DND-41 (cell line): ENCODE measurements at regions not wholly inside any gene's neighbourhood (a gene's known extent, or its start where the extent isn't known, plus 50 kb on each side); places are given as distances from the start of the nearest gene placed in this dataset.

Source experiments
- ATAC-seq: fragments of 200-7000 bp; cut with Tn5 transposase; 3 replicates; pipeline ENCODE4 v1.9.1; 2021; ENCODE audit warnings: low read depth; ENCODE audit not compliant: insufficient read depth
- DNase-seq: peaks from one replicate; pipeline ENCODE4 v3.0.0-alpha.2; 2020
- H2AFZ ChIP-seq: 2 replicates; pipeline ENCODE4 v1.6.0; 2012; ENCODE audit warnings: low read depth, low read length
- H3K27ac ChIP-seq: 2 replicates; pipeline ENCODE4 v1.5.1; 2012; ENCODE audit warnings: low read length, inconsistent platforms
- H3K27me3 ChIP-seq: fragments of 200-600 bp; sonication (generic); 2 replicates; pipeline ENCODE4 v1.6.0; 2012; ENCODE audit warnings: low read length, mild to moderate bottlenecking, inconsistent platforms; ENCODE audit not compliant: insufficient read depth, poor library complexity
- H3K36me3 ChIP-seq: 2 replicates; pipeline ENCODE4 v1.5.1; 2012; ENCODE audit warnings: low read length, inconsistent platforms; ENCODE audit not compliant: insufficient read depth
- H3K4me1 ChIP-seq: 2 replicates; pipeline ENCODE4 v1.5.1; 2012; ENCODE audit warnings: mild to moderate bottlenecking, low read length; ENCODE audit not compliant: insufficient read depth
- H3K4me2 ChIP-seq: 2 replicates; pipeline ENCODE4 v1.6.0; 2012; ENCODE audit warnings: mild to moderate bottlenecking, moderate library complexity, low read length, inconsistent platforms; ENCODE audit not compliant: insufficient read depth
- H3K4me3 ChIP-seq, 2 experiments: fragments of 200-600 bp in 1 of 2; shearing (Covaris generic) in 1 of 2; 2 replicates each; pipeline ENCODE4 v1.5.1; 2012 to 2016; ENCODE audit warnings: inconsistent platforms in 2 of 2, low read length in 2 of 2, mild to moderate bottlenecking in 2 of 2, low read depth in 1 of 2, moderate library complexity in 1 of 2
- H3K79me2 ChIP-seq: 2 replicates; pipeline ENCODE4 v1.6.0; 2012; ENCODE audit warnings: low read length, inconsistent platforms; ENCODE audit not compliant: insufficient read depth
- H3K9ac ChIP-seq: 2 replicates; pipeline ENCODE4 v1.6.0; 2012; ENCODE audit warnings: low read depth, mild to moderate bottlenecking, inconsistent platforms, low read length, moderate library complexity
- H3K9me3 ChIP-seq: 2 replicates; pipeline ENCODE4 v1.5.1; 2012; ENCODE audit warnings: low read length, moderate library complexity, mild to moderate bottlenecking, inconsistent platforms; ENCODE audit not compliant: insufficient read depth, severe bottlenecking
- H4K20me1 ChIP-seq: 2 replicates; pipeline ENCODE4 v1.6.0; 2012; ENCODE audit warnings: low read length; ENCODE audit not compliant: insufficient read depth
- EZH2 ChIP-seq: IDR thresholded peaks from 3 replicates; pipeline ENCODE4 v1.6.1; 2012; ENCODE audit warnings: borderline replicate concordance, low read depth, mild to moderate bottlenecking, moderate library complexity, low read length, inconsistent platforms; ENCODE audit not compliant: severe bottlenecking
- TF ChIP-seq, protein P1 (sequence below): IDR thresholded peaks from 2 replicates; pipeline ENCODE4 v1.5.1; 2012; ENCODE audit warnings: borderline replicate concordance, low read length, moderate library complexity, mild to moderate bottlenecking; ENCODE audit not compliant: poor library complexity, severe bottlenecking; ENCODE audit errors: extremely low read depth

- no peak overlapping the region for H3K27ac ChIP-seq
These were observed 154.9 kb upstream of the ABCA1 start for GRCh38 chr9:105082843-105083242.

DNA sequence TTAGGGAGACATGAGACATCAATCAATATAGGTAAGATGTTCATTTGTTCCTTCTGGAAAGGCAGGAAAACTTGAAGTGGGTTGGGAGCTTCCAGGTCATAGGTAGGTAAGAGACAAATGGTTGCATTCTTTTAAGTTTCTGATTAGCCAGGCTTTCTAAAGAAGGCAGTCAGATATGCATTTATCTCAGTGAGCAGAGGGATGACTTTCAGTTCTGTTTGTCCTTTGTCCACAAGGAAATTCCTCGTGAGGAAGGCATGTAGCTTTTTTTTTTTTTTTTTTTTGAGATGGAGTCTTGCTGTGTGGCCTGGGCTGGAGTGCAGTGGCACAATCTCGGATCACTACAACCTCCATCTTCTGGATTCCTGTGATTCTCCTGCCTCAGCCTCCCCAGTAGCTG is 155.3 kb upstream of the ABCA1 start:
- DNase-seq (no peak), ATAC-seq (no peak)
- Histone ChIP-seq H3K27me3 (no peaks in the 10 kb centered on the region), H3K27ac (no peak overlapping the region), H3K4me3 (no peak overlapping the region), H4K20me1 (no peaks in the 10 kb centered on the region), H2AFZ (no peak overlapping the region), H3K36me3 (no peaks in the 10 kb centered on the region), H3K9me3 (no peaks in the 10 kb centered on the region), H3K4me2 (no peak overlapping the region), H3K79me2 (no peaks in the 10 kb centered on the region), H3K4me1 (no peaks in the 10 kb centered on the region), H3K9ac (no peak overlapping the region)
- no peak for TF ChIP-seq EZH2
- TF ChIP-seq, protein P1, sequence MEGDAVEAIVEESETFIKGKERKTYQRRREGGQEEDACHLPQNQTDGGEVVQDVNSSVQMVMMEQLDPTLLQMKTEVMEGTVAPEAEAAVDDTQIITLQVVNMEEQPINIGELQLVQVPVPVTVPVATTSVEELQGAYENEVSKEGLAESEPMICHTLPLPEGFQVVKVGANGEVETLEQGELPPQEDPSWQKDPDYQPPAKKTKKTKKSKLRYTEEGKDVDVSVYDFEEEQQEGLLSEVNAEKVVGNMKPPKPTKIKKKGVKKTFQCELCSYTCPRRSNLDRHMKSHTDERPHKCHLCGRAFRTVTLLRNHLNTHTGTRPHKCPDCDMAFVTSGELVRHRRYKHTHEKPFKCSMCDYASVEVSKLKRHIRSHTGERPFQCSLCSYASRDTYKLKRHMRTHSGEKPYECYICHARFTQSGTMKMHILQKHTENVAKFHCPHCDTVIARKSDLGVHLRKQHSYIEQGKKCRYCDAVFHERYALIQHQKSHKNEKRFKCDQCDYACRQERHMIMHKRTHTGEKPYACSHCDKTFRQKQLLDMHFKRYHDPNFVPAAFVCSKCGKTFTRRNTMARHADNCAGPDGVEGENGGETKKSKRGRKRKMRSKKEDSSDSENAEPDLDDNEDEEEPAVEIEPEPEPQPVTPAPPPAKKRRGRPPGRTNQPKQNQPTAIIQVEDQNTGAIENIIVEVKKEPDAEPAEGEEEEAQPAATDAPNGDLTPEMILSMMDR = no peak

More at GRCh38 chr9:105082843-105083242, 154.9 kb upstream of the ABCA1 start:
- H4K20me1 ChIP-seq = no peaks in the 10 kb centered on the region
- H3K9me3 ChIP-seq = no peaks in the 10 kb centered on the region
- H3K4me2 ChIP-seq = no peak overlapping the region
- H3K79me2 ChIP-seq = no peaks in the 10 kb centered on the region
- H3K27me3 ChIP-seq = no peaks in the 10 kb centered on the region
- H3K4me1 ChIP-seq = no peaks in the 10 kb centered on the region
- no peak for ATAC-seq
- H3K4me3 ChIP-seq = no peak overlapping the region
- TF ChIP-seq, protein P1 = no peak
- no peak for TF ChIP-seq EZH2
- no peak overlapping the region for H3K9ac ChIP-seq
- no peak for DNase-seq
- H2AFZ ChIP-seq = no peak overlapping the region
- no peaks in the 10 kb centered on the region for H3K36me3 ChIP-seq

- Histone ChIP-seq H3K4me3 (no peak overlapping the region), H3K4me2 (no peak overlapping the region), H3K9me3 (no peaks in the 10 kb centered on the region), H3K36me3 (no peaks in the 10 kb centered on the region), H3K79me2 (no peaks in the 10 kb centered on the region), H3K9ac (no peak overlapping the region), H4K20me1 (no peaks in the 10 kb centered on the region), H3K27me3 (no peaks in the 10 kb centered on the region), H3K4me1 (no peaks in the 10 kb centered on the region), H3K27ac (no peak overlapping the region), H2AFZ (no peak overlapping the region)
- no peak for DNase-seq
- no peak for ATAC-seq
- TF ChIP-seq, protein P1 = no peak
- no peak for TF ChIP-seq EZH2
These were observed 156.2 kb upstream of the SLC44A1 start for GRCh38 chr9:105087910-105088898.
